HG03575 (cell line): ENCODE measurements at regions not wholly inside any gene's neighbourhood (a gene's known extent, or its start where the extent isn't known, plus 50 kb on each side); places are given as distances from the start of the nearest gene placed in this dataset.

ENCODE experiments used
- ATAC-seq: cut with Tn5 transposase; IDR thresholded peaks from one replicate; pipeline ENCODE4 v1.9.1; 2021; ENCODE audit not compliant: unreplicated experiment, insufficient number of reproducible peaks, low FRiP score; ENCODE audit errors: extremely low read depth

GRCh38 chr10:21199501-21199900 is 302.4 kb upstream of the NEBL start:
- no peak for ATAC-seq

DNA sequence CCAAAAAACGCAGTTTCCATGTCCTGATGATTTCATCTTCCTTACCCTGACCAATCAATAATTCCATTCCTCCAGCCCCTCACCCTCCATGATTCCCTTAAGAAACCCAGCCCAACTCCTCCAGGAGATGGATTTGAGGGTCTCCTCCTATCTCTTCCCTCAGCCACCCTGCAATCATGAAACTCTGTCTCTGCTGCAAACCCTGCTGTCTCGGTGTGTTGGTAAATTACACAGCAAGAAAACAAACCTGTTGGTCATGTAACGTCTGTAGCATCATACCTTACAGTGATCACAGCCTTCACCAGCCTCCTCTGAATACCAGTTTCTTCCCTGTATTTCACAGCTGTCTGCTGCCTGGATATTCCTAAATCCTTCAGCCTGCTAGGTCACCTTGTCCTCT is 300.7 kb upstream of the NEBL start:
- no peak for ATAC-seq

DNA sequence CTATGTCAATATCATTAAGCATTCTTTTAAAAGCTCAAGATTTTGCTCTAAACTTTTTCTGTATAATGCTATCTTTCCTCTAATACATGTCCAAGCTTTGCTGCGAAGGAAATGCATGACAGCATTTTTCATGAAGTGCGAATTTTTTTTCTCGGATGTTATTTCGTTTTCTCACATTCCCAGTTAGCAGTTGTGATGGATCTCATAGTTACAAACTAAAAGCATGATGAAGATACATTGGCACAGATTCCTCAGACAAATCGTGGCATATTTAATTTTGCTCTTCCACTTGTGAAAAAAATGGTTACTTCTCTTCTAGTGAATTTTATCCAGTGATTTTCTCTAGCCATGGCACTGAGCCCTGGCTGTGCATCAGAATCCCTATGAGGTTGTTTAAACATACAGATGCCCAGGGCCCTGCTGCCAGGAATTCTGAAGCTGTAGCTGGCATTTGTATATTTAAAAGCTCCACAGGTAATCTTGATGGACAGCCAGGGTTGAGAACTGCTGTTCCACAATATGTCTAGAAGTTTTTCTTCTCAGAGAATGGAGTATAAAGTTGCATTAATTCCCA is 299.8 kb upstream of the NEBL start:
- ATAC-seq = no peak

GRCh38 chr10:21195252-21195651 is 298.1 kb upstream of the NEBL start:
- no peak for ATAC-seq

DNA sequence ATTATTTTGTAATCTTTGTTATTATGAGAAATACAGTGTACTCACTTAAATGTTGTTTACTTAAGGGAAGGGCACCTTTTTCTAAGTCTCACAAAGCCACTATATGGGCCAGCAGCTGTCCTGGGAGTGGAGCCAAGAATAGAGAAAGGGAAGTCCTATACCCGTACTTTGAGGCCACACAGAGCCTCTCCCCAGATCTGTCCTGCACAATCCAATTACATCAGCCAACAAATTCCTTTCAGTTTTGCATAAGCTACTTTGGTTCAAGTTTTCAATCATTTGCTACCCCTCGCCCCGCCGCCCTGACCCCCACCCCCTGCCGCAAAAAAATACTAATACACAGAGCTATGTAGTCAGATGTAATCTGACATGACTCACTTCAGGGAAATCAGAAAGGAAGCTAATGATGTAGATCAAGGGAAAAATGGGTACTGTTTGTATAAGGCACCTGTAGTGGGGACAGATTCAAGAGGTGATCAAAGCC is 297.4 kb upstream of the NEBL start:
- no peak for ATAC-seq

- ATAC-seq = no peak
These were observed 296.1 kb upstream of the NEBL start for GRCh38 chr10:21193196-21193595.

GRCh38 chr10:21191512-21191911 is 294.4 kb upstream of the NEBL start:
- ATAC-seq = no peak

GRCh38 chr10:21184984-21185383 is 287.9 kb upstream of the NEBL start:
- ATAC-seq = no peak

GRCh38 chr10:21184216-21184615 is 287.1 kb upstream of the NEBL start:
- ATAC-seq = no peak

DNA sequence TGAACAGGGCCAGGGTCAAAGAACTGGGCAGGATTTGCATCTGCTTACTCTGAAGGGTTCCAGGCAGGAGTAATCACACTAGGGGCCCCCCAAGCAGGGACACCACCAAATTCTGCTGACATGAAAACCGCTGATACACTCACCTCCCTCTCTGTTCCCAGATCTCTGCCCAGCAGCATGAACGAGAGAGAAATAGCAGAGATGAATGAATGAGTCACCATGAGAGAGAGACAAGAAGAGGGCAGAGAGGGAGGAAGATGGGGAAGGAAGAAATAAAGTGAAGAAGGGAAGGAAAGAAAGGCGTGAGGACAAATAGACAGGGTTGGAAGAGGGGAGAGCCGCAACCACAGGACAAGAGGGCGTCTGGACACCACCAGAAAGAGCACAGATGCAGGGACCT is 285.9 kb upstream of the NEBL start:
- ATAC-seq = no peak

GRCh38 chr10:21181451-21181850 is 284.3 kb upstream of the NEBL start:
- no peak for ATAC-seq

GRCh38 chr10:21180604-21181003 is 283.5 kb upstream of the NEBL start:
- ATAC-seq = no peak

DNA sequence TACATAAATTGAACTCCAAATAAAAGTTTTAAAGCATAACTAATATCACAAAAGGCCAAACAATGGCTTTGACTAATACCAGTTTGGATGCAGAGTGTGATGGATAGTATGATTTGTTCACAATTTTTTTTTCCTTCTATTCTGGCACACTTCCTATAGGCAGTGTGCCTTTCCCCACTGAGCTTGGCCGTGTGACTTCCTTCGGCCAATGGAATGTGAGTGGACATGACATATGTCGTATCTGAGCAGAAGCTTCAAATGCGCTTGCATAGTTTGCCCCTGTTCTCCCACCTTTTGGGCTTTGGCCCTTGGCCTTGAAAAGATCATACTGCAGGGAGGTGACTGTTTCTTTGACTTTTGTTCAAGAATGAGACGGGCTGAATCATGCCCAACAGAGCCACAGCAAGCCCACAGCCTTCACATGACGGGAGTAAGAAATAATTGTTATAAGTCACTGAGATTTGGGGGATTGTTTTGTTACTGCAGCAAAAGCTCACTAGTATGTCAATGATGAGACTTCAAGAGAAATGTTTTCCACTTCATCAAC is 279.9 kb upstream of the NEBL start:
- no peak for ATAC-seq

- ATAC-seq = no peak
These were observed 278.7 kb upstream of the NEBL start for GRCh38 chr10:21175797-21176196.

- no peak for ATAC-seq
These were observed 277.8 kb upstream of the NEBL start for GRCh38 chr10:21174715-21175495.

DNA sequence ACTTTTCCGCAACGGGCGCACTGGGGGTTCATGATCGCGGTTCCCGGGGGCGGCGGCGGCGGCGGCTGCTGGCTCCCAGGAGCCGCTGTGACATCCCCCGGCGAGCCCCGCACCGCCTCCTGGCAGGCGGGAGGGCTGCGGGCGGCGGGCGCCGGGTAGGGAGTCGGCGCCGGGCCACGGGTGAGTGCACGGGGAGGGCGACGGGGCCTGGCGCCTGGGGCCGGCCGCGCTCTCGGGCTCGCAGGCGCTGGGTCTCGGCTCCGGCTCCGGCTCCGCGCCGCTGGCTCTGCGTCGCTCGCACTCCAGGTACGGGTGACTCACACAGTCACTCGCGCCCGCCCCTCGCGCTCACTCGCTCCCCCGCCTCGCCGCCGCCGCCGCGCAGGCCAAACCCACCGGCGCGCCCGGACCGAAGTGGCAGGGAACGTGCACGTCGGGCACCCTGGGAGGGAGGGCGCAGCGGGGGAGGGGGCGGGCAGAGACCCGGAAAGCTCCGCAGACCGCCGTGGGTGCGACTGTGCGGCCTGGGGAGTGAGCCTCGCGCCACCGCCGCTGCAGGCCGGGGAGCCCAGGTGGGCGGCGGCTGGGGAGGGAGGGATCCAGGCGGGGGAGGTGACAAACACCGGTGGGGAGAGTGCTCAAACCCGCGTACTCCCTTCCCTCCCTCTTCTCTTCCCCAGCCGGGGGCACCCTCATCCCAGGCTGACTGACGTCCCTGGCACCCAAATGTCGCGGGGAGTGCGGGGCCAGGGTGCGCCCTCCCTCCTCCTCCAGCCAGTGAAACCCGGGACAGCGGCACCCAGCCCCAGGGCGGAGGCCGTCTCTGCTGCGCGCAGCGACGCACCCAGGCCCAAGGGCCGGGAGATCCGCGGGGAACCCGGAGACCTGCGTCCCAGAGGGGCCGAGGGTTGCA is 276.9 kb upstream of the NEBL start:
- ATAC-seq = no peak

DNA sequence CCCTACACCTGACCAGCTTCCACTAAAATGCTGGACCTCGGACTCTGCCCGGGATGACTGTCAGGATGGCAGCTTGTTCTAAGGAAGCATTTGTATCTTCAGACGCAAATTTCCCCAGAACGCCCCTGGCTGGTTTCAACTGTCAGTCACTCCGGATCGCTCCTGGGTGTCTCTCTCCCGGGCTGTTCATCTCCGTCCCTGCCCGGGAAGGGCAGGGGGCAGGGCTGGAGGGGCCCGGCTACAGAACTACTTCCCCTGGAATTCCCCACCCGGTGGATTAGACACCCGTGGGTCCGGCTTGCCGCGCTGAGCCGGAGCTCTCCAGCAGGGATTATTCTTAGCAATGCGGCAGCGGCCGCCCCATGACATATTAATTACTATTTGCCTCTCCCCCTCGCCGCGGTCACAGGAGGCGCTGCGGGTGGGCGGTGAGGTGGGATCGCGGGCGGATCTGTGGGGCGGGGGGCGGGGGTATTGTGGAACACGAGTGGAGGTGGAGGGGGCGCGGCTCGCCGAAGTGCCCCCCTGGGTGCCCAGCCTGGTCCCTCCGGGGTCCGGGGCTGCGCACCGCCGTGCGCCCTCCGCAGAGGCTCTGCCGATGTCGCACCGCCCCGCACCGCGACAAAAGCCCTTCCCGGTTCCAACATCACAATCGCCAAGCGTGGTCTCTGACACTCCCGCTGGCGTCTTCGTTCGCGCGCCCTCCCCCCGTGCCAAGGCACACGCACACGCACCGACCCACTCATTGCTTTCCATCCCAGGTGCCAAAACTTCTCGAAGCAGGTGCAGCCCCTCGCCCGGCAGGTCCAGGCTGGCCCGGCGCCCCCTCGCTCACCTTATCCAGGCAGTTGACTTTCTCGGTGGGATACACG is 276.1 kb upstream of the NEBL start:
- no peak for ATAC-seq

DNA sequence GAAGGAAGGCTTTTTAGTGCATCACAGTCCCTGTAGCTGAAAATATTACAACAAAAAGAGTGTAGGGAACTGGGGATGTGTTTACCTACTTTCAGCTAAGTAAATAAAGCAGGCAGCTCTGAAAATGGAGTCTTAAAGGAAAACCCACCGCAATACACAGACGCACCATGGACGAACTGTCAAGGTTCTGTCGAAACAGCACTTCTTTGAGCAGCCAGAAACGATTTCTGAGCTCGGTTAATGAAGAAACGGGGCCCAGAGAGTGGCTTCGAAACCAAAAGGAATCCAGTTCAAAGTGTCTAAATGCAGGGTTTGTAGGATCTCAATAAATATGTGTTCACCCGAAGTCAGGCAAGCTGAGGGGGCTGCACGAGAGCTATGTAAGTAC is 275.4 kb upstream of the NEBL start:
- ATAC-seq = no peak
